ENCODE measurements at regions not wholly inside any gene's neighbourhood (a gene's known extent, or its start where the extent isn't known, plus 50 kb on each side); places are given as distances from the start of the nearest gene placed in this dataset.

- Histone ChIP-seq H3K9me3 (ENCODE audit: control insufficient read depth, low read length) (no peaks in the 10 kb centered on the region), H3K27me3 (ENCODE audit: control insufficient read depth, insufficient read depth, low read length) (no peaks in the 10 kb centered on the region), H2AFZ (peak overlapping the region; percentile 24), H3K4me3 (ENCODE audit: low read depth, low read length) (no peak overlapping the region), H3K4me1 (peaks cover 43% of the 10 kb centered on the region), H3K4me2 (ENCODE audit: low read length) (peak overlapping the region; percentile 31), H3K27ac (peak overlapping the region; percentile 93), H3K9ac (no peak overlapping the region), H3K79me2 (no peaks in the 10 kb centered on the region), H3K36me3 (ENCODE audit: control insufficient read depth, insufficient read depth, low read length) (no peaks in the 10 kb centered on the region)
- TF ChIP-seq CTCF (IDR thresholded peaks at IDR 0.05) = no peak
Observed at GRCh38 chr3:177935047-177935446, 601.2 kb upstream of the KCNMB2 start.

- Histone ChIP-seq H3K9me3 (ENCODE audit: control insufficient read depth, low read length) (no peaks in the 10 kb centered on the region), H3K4me1 (peaks cover 27% of the 10 kb centered on the region), H3K27me3 (ENCODE audit: control insufficient read depth, insufficient read depth, low read length) (no peaks in the 10 kb centered on the region), H2AFZ (no peak overlapping the region), H3K79me2 (no peaks in the 10 kb centered on the region), H3K9ac (no peak overlapping the region), H3K4me2 (ENCODE audit: low read length) (no peak overlapping the region), H3K4me3 (ENCODE audit: low read depth, low read length) (no peak overlapping the region), H3K36me3 (ENCODE audit: control insufficient read depth, insufficient read depth, low read length) (no peaks in the 10 kb centered on the region), H3K27ac (no peak overlapping the region)
- TF ChIP-seq CTCF (IDR thresholded peaks at IDR 0.05) = no peak
Observed at GRCh38 chr3:177936721-177937120, 599.5 kb upstream of the KCNMB2 start.

- Histone ChIP-seq H2AFZ (no peak overlapping the region), H3K9me3 (ENCODE audit: control insufficient read depth, low read length) (no peaks in the 10 kb centered on the region), H3K27ac (no peak overlapping the region), H3K9ac (no peak overlapping the region), H3K4me2 (ENCODE audit: low read length) (no peak overlapping the region), H3K4me1 (no peaks in the 10 kb centered on the region), H3K79me2 (no peaks in the 10 kb centered on the region), H3K27me3 (ENCODE audit: control insufficient read depth, insufficient read depth, low read length) (no peaks in the 10 kb centered on the region), H3K4me3 (ENCODE audit: low read depth, low read length) (no peak overlapping the region), H3K36me3 (ENCODE audit: control insufficient read depth, insufficient read depth, low read length) (no peaks in the 10 kb centered on the region)
- no peak for TF ChIP-seq CTCF (IDR thresholded peaks at IDR 0.05)
Observed at GRCh38 chr3:177942911-177943310, 593.3 kb upstream of the KCNMB2 start.

- no peak overlapping the region for H2AFZ ChIP-seq
- no peak overlapping the region for H3K4me3 ChIP-seq (ENCODE audit: low read depth, low read length)
- H3K27me3 ChIP-seq (ENCODE audit: control insufficient read depth, insufficient read depth, low read length) = no peaks in the 10 kb centered on the region
- no peak overlapping the region for H3K27ac ChIP-seq
- no peaks in the 10 kb centered on the region for H3K9me3 ChIP-seq (ENCODE audit: control insufficient read depth, low read length)
- no peaks in the 10 kb centered on the region for H3K4me1 ChIP-seq
- H3K4me2 ChIP-seq (ENCODE audit: low read length) = no peak overlapping the region
- no peak for TF ChIP-seq CTCF (IDR thresholded peaks at IDR 0.05)
- H3K79me2 ChIP-seq = no peaks in the 10 kb centered on the region
- no peak overlapping the region for H3K9ac ChIP-seq
- no peaks in the 10 kb centered on the region for H3K36me3 ChIP-seq (ENCODE audit: control insufficient read depth, insufficient read depth, low read length)
Observed at GRCh38 chr3:177944228-177944661, 592.0 kb upstream of the KCNMB2 start.

- no peak overlapping the region for H3K4me3 ChIP-seq (ENCODE audit: low read depth, low read length)
- no peaks in the 10 kb centered on the region for H3K79me2 ChIP-seq
Observed at GRCh38 chr3:177946048-177946447, 590.2 kb upstream of the KCNMB2 start.

More at GRCh38 chr3:177946048-177946447, 590.2 kb upstream of the KCNMB2 start:
- no peak overlapping the region for H3K4me2 ChIP-seq (ENCODE audit: low read length)
- H3K4me1 ChIP-seq = no peaks in the 10 kb centered on the region
- H3K36me3 ChIP-seq (ENCODE audit: control insufficient read depth, insufficient read depth, low read length) = no peaks in the 10 kb centered on the region
- no peak overlapping the region for H2AFZ ChIP-seq
- no peak overlapping the region for H3K9ac ChIP-seq
- H3K27me3 ChIP-seq (ENCODE audit: control insufficient read depth, insufficient read depth, low read length) = no peaks in the 10 kb centered on the region
- no peak for TF ChIP-seq CTCF (IDR thresholded peaks at IDR 0.05)
- H3K9me3 ChIP-seq (ENCODE audit: control insufficient read depth, low read length) = no peaks in the 10 kb centered on the region
- no peak overlapping the region for H3K27ac ChIP-seq
